ENCODE measurements at regions not wholly inside any gene's neighbourhood (a gene's known extent, or its start where the extent isn't known, plus 50 kb on each side); places are given as distances from the start of the nearest gene placed in this dataset.

DNA sequence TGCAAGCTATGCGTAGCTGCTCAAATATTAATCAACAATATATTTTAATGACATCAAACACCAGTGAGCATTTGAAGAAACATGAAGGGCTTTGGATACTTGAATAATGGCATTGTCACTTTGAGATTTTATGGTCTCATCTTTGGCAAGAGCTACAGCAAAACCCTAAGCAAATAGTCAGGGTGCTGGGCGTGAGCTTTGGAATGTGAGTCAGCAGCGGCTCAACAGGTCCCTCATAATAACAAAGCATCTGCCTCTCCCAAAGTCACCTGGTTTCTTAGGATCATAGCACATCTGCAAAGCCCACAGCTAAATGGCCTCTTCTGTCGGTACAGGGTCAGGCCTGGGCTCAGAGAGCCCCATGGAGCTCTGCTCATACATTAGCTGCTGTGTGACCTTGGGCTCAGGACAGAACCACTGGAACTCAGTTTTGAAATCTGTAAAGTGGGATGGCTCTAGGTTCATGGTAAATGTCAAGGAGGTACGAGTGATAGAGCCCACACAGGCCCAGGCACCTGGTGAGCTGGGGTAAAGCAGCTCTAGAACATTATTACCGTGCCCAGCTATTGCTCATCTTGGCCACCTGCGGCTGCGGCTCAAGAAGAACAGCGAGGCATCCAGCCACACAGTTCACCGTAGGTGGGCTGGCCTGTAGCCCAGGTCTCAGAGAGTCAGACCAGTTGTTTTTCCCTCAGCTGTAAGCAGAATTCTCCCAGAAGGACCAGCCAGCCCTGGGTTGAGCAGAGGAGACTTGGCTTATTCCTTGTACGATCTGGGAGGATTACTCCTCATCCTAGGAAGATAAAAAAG lies 544.5 kb upstream of the CDH11 start:
- H3K9me2 ChIP-seq (replicated peaks; ENCODE audit: insufficient read depth, low read length) = no peaks in the 10 kb centered on the region
- no peak for DNase-seq
- no peaks in the 10 kb centered on the region for H3K27me3 ChIP-seq (ENCODE audit: low read length)
- H3K4me2 ChIP-seq (ENCODE audit: low read depth, low read length, poor library complexity, severe bottlenecking) = no peak overlapping the region
- H4K20me1 ChIP-seq (ENCODE audit: insufficient read depth, low read depth, low read length) = no peaks in the 10 kb centered on the region
- H3K36me3 ChIP-seq (ENCODE audit: insufficient read depth, low read length) = no peaks in the 10 kb centered on the region
- H3K9ac ChIP-seq (ENCODE audit: low read length) = no peak overlapping the region
- no peak overlapping the region for H2AFZ ChIP-seq (ENCODE audit: low read length)
- no peak overlapping the region for H3K27ac ChIP-seq (ENCODE audit: low read length)
- no peaks in the 10 kb centered on the region for H3K9me3 ChIP-seq (ENCODE audit: low read length)
- H3K4me3 ChIP-seq (ENCODE audit: low read length) = no peak overlapping the region
- no peaks in the 10 kb centered on the region for H3K4me1 ChIP-seq (ENCODE audit: low read length)
- no peaks in the 10 kb centered on the region for H3K79me2 ChIP-seq (ENCODE audit: low read length)

DNA sequence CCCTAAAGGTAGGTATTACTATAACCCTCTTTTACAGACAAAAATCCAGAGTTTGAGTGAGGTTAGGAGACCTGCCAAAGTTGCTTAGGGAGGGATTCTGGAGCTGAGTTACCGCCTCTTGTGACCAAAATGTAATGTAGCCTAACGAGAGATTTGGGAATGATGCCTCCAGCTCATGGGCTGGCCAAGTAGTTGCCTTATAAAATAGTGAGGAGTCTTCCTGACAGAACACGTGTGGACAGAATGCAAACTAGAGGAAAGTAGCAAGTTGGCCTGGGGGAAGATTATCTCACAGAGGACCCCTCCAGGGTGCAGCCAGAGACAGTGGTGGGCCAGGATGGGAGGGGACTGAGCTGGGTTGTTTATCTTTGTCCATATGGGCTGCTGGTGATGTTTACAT lies 543.7 kb upstream of the CDH11 start:
- Histone ChIP-seq H3K79me2 (ENCODE audit: low read length) (no peaks in the 10 kb centered on the region), H3K9me3 (ENCODE audit: low read length) (no peaks in the 10 kb centered on the region), H3K9me2 (replicated peaks; ENCODE audit: insufficient read depth, low read length) (no peaks in the 10 kb centered on the region), H3K27ac (ENCODE audit: low read length) (no peak overlapping the region), H3K9ac (ENCODE audit: low read length) (no peak overlapping the region), H3K4me1 (ENCODE audit: low read length) (no peaks in the 10 kb centered on the region), H3K27me3 (ENCODE audit: low read length) (no peaks in the 10 kb centered on the region), H3K4me3 (ENCODE audit: low read length) (no peak overlapping the region), H3K4me2 (ENCODE audit: low read depth, low read length, poor library complexity, severe bottlenecking) (no peak overlapping the region), H2AFZ (ENCODE audit: low read length) (no peak overlapping the region), H4K20me1 (ENCODE audit: insufficient read depth, low read depth, low read length) (no peaks in the 10 kb centered on the region), H3K36me3 (ENCODE audit: insufficient read depth, low read length) (no peaks in the 10 kb centered on the region)
- no peak for DNase-seq

DNA sequence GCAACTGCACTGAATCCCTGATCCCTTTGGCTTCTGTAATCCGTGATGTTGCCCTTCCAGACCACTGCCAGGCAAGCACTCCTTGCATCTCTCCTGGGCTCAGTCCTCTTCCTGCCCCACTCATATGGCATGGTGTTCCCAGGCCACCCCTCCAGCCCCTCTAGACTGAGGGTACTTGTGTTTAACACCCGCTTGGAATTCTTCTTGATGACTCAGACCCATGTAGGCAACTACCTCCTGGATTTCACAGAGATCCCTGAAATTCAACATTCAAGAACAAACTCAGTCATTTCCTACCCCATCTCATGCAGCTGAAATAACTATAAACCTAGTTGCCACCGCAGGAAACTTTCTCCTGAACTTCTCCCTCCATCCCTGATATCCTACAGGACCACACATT lies 541.9 kb upstream of the CDH11 start:
- Histone ChIP-seq H3K9me3 (ENCODE audit: low read length) (no peaks in the 10 kb centered on the region), H3K4me1 (ENCODE audit: low read length) (no peaks in the 10 kb centered on the region), H4K20me1 (ENCODE audit: insufficient read depth, low read depth, low read length) (no peaks in the 10 kb centered on the region), H3K27me3 (ENCODE audit: low read length) (no peaks in the 10 kb centered on the region), H3K9ac (ENCODE audit: low read length) (no peak overlapping the region), H3K9me2 (replicated peaks; ENCODE audit: insufficient read depth, low read length) (no peaks in the 10 kb centered on the region), H3K79me2 (ENCODE audit: low read length) (no peaks in the 10 kb centered on the region), H2AFZ (ENCODE audit: low read length) (no peak overlapping the region), H3K4me3 (ENCODE audit: low read length) (no peak overlapping the region), H3K4me2 (ENCODE audit: low read depth, low read length, poor library complexity, severe bottlenecking) (no peak overlapping the region), H3K36me3 (ENCODE audit: insufficient read depth, low read length) (no peaks in the 10 kb centered on the region), H3K27ac (ENCODE audit: low read length) (no peak overlapping the region)
- DNase-seq = no peak

DNA sequence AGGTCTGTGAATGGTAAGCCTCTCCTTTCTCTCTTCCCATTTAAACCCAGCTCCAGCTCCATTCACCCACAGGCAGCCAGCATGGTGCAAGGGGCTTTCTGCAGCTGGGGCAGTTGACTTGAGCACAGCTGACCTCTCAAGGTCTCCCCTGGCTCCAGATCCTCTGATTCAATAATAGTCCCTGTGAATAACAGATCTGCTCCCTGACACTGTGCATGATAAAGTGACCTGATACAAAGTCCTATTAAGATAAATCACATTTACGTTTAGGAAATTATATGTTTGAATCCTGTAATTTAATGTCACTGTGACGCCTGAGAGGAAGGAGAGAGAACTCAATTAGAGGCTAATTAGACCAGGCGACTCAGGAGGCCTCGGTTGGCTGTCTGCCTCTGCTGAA lies 540.4 kb upstream of the CDH11 start:
- no peaks in the 10 kb centered on the region for H3K9me2 ChIP-seq (replicated peaks; ENCODE audit: insufficient read depth, low read length)
- no peak overlapping the region for H3K9ac ChIP-seq (ENCODE audit: low read length)
- no peaks in the 10 kb centered on the region for H3K9me3 ChIP-seq (ENCODE audit: low read length)
- H3K27me3 ChIP-seq (ENCODE audit: low read length) = no peaks in the 10 kb centered on the region
- no peaks in the 10 kb centered on the region for H3K79me2 ChIP-seq (ENCODE audit: low read length)
- no peak for DNase-seq
- no peaks in the 10 kb centered on the region for H3K36me3 ChIP-seq (ENCODE audit: insufficient read depth, low read length)
- no peak overlapping the region for H3K27ac ChIP-seq (ENCODE audit: low read length)
- H3K4me3 ChIP-seq (ENCODE audit: low read length) = no peak overlapping the region
- H3K4me1 ChIP-seq (ENCODE audit: low read length) = no peaks in the 10 kb centered on the region
- no peak overlapping the region for H3K4me2 ChIP-seq (ENCODE audit: low read depth, low read length, poor library complexity, severe bottlenecking)
- no peak overlapping the region for H2AFZ ChIP-seq (ENCODE audit: low read length)
- no peaks in the 10 kb centered on the region for H4K20me1 ChIP-seq (ENCODE audit: insufficient read depth, low read depth, low read length)

DNA sequence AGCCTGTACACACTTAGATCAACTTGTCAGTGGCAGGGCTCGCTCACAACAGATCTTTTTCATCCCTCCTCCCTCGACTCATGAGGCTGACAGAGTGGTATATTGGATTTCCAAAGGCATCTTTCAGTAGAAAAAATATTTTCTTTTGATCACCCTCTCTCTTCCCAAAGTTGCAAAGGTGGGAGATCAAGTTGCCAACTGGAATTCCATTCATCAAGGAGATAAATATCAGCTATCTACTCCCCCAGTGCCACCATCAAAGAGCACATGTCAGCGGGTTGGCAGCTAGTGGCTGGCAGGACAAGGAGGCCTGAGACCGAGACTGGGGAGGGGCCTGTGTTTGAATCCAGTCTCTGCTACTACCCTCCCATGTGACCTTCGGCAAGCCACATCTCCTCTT lies 539.7 kb upstream of the CDH11 start:
- Histone ChIP-seq H3K9me2 (replicated peaks; ENCODE audit: insufficient read depth, low read length) (no peaks in the 10 kb centered on the region), H3K9me3 (ENCODE audit: low read length) (no peaks in the 10 kb centered on the region), H3K9ac (ENCODE audit: low read length) (no peak overlapping the region), H2AFZ (ENCODE audit: low read length) (no peak overlapping the region), H3K4me1 (ENCODE audit: low read length) (no peaks in the 10 kb centered on the region), H3K79me2 (ENCODE audit: low read length) (no peaks in the 10 kb centered on the region), H3K27me3 (ENCODE audit: low read length) (no peaks in the 10 kb centered on the region), H4K20me1 (ENCODE audit: insufficient read depth, low read depth, low read length) (no peaks in the 10 kb centered on the region), H3K27ac (ENCODE audit: low read length) (no peak overlapping the region), H3K4me3 (ENCODE audit: low read length) (no peak overlapping the region), H3K4me2 (ENCODE audit: low read depth, low read length, poor library complexity, severe bottlenecking) (no peak overlapping the region), H3K36me3 (ENCODE audit: insufficient read depth, low read length) (no peaks in the 10 kb centered on the region)
- DNase-seq = no peak

DNA sequence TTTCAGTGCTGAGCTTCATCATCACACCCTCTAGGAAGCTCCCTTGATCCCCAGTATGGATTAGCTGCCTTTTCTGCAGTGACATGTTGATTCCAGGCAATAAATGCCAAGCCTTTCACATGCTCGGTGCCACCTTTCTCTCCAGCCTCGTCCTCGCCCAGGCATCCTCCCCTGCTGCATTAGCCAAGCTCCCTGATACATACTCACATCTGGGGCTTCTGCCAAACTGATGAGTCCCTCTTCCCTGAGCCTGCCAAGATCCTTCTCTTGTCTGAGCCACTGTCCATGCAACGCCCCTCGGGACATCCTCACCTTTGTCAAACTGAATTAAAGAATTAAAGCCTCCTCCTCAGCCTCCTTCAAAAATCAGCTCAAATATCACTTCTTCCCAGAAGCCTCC lies 538.5 kb upstream of the CDH11 start:
- H3K9me3 ChIP-seq (ENCODE audit: low read length) = no peaks in the 10 kb centered on the region
- no peak overlapping the region for H3K9ac ChIP-seq (ENCODE audit: low read length)
- no peaks in the 10 kb centered on the region for H3K79me2 ChIP-seq (ENCODE audit: low read length)
- no peaks in the 10 kb centered on the region for H3K36me3 ChIP-seq (ENCODE audit: insufficient read depth, low read length)
- no peak overlapping the region for H3K27ac ChIP-seq (ENCODE audit: low read length)
- H3K4me1 ChIP-seq (ENCODE audit: low read length) = no peaks in the 10 kb centered on the region
- no peaks in the 10 kb centered on the region for H3K9me2 ChIP-seq (replicated peaks; ENCODE audit: insufficient read depth, low read length)
- DNase-seq = no peak
- no peak overlapping the region for H3K4me3 ChIP-seq (ENCODE audit: low read length)
- H4K20me1 ChIP-seq (ENCODE audit: insufficient read depth, low read depth, low read length) = no peaks in the 10 kb centered on the region
- no peak overlapping the region for H2AFZ ChIP-seq (ENCODE audit: low read length)
- no peak overlapping the region for H3K4me2 ChIP-seq (ENCODE audit: low read depth, low read length, poor library complexity, severe bottlenecking)
- no peaks in the 10 kb centered on the region for H3K27me3 ChIP-seq (ENCODE audit: low read length)

DNA sequence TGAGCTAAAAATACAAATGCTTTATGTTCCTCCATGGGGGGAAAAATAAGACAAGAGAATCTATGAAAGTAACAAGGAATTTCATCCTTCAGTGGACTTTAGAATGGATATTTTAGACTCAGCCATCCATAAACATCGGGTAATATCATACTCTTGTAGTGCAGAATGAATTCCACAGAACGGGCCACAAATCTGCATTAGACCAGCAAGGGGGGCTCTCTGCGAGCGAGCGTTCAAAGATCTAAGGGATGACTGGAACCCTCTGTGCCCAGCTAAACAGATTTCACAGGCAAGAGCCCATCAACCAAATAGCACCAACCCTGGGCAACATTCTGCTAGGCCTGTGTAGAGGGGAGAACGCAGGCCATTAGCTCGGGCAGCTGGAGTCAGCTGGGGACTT lies 537.9 kb upstream of the CDH11 start:
- no peaks in the 10 kb centered on the region for H3K4me1 ChIP-seq (ENCODE audit: low read length)
- no peak overlapping the region for H3K4me3 ChIP-seq (ENCODE audit: low read length)
- no peaks in the 10 kb centered on the region for H3K9me3 ChIP-seq (ENCODE audit: low read length)
- H3K79me2 ChIP-seq (ENCODE audit: low read length) = no peaks in the 10 kb centered on the region
- H3K27ac ChIP-seq (ENCODE audit: low read length) = no peak overlapping the region
- H3K27me3 ChIP-seq (ENCODE audit: low read length) = no peaks in the 10 kb centered on the region
- no peak overlapping the region for H2AFZ ChIP-seq (ENCODE audit: low read length)
- no peak for DNase-seq
- H3K9me2 ChIP-seq (replicated peaks; ENCODE audit: insufficient read depth, low read length) = no peaks in the 10 kb centered on the region
- no peaks in the 10 kb centered on the region for H4K20me1 ChIP-seq (ENCODE audit: insufficient read depth, low read depth, low read length)
- H3K36me3 ChIP-seq (ENCODE audit: insufficient read depth, low read length) = no peaks in the 10 kb centered on the region
- no peak overlapping the region for H3K9ac ChIP-seq (ENCODE audit: low read length)
- H3K4me2 ChIP-seq (ENCODE audit: low read depth, low read length, poor library complexity, severe bottlenecking) = no peak overlapping the region

DNA sequence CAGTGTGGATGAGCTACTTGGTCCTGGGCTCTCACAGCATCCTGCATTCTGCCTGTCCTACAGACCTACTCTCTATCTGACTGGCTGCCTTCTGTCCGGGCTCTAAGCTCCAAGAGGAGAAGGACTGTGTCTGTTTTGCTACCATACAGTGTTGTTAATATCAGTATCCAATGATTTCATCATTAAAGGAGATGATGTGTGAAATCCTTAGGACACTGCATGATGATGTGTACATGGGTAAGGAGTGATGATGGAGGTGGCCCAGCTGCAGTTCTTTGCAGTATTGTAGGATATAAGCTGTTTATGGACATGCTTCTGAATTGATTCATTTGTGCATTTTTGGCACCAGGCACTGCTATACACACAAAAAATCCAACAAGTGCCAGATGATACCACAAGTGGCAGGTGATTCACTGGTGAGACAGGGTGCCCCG lies 536.9 kb upstream of the CDH11 start:
- no peak for DNase-seq

More for the DNA sequence above, 536.9 kb upstream of the CDH11 start:
- Histone ChIP-seq H3K27me3 (ENCODE audit: low read length) (no peaks in the 10 kb centered on the region), H3K9me2 (replicated peaks; ENCODE audit: insufficient read depth, low read length) (no peaks in the 10 kb centered on the region), H3K4me2 (ENCODE audit: low read depth, low read length, poor library complexity, severe bottlenecking) (no peak overlapping the region), H3K4me3 (ENCODE audit: low read length) (no peak overlapping the region), H3K9ac (ENCODE audit: low read length) (no peak overlapping the region), H3K79me2 (ENCODE audit: low read length) (no peaks in the 10 kb centered on the region), H4K20me1 (ENCODE audit: insufficient read depth, low read depth, low read length) (no peaks in the 10 kb centered on the region), H3K27ac (ENCODE audit: low read length) (no peak overlapping the region), H3K9me3 (ENCODE audit: low read length) (no peaks in the 10 kb centered on the region), H3K4me1 (ENCODE audit: low read length) (no peaks in the 10 kb centered on the region), H2AFZ (ENCODE audit: low read length) (no peak overlapping the region), H3K36me3 (ENCODE audit: insufficient read depth, low read length) (no peaks in the 10 kb centered on the region)

All from Karpas-422 (cell line).